Stimulated activated CD4-positive, alpha-beta T cell treated with anti-CD3 and anti-CD28 coated beads, Interleukin-12 subunit alpha, Interleukin-12 subunit beta, amount 100 ng/mL, for 24 hours (primary cell): ENCODE measurements at regions not wholly inside any gene's neighbourhood (a gene's known extent, or its start where the extent isn't known, plus 50 kb on each side); places are given as distances from the start of the nearest gene placed in this dataset.

ENCODE experiments used
- DNase-seq, 2 experiments: peaks; one replicate each; pipeline ENCODE4 v3.0.0-alpha.2; 2020; ENCODE audit warnings: low read depth in 2 of 2

DNA sequence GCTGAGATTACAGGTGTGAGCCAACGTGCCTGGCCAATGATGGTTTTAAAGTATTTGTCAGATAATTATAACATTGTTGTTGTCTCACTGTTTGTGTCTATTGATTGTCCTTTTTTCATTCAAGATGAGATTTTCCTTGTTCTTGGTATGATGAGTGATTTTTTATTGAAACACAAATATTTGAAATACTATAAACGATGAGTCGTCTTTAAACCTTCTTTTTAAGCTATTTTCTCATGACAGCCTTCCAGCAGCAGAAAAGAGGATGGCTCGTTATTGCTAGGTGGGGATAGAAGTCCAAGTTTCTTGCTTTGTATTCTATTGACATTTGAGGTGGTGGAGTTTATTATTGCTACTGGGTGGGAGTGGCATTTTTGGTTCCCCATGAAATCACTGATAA is 61.7 kb upstream of the MDFIC2 start:
- no peak for DNase-seq
